ENCODE measurements at regions not wholly inside any gene's neighbourhood (a gene's known extent, or its start where the extent isn't known, plus 50 kb on each side); places are given as distances from the start of the nearest gene placed in this dataset.

- TF ChIP-seq CTCF (IDR thresholded peaks at IDR 0.05; ENCODE audit: low read depth, low read length), result no peak
- TF ChIP-seq EZH2phosphoT487 (IDR thresholded peaks at IDR 0.05; ENCODE audit: low read depth), result no peak
These were observed 550.5 kb upstream of the SMIM31 start for GRCh38 chr4:164203476-164203875.

All from OCI-LY3 (cell line).